ENCODE measurements at regions not wholly inside any gene's neighbourhood (a gene's known extent, or its start where the extent isn't known, plus 50 kb on each side); places are given as distances from the start of the nearest gene placed in this dataset.

DNA sequence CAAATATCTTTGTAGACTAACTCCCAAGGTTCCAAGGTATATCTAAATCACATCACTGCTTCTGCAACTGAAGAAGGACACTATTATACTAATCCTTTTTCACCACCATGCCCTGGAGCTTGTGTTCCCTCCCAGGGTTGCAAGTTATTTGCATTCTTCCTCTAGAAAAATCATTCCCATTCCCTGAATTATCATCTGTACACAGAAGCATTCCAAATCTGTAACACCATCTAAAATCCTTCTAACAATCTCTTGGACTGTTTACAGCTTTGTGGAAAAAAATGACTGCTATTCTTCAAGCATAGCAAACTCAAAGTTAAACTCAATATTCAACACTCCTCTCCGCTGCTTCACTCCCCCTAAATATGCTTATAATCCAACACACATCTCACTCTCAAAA lies 1570.8 kb upstream of the ADGRL3 start:
- TF ChIP-seq, protein P1, sequence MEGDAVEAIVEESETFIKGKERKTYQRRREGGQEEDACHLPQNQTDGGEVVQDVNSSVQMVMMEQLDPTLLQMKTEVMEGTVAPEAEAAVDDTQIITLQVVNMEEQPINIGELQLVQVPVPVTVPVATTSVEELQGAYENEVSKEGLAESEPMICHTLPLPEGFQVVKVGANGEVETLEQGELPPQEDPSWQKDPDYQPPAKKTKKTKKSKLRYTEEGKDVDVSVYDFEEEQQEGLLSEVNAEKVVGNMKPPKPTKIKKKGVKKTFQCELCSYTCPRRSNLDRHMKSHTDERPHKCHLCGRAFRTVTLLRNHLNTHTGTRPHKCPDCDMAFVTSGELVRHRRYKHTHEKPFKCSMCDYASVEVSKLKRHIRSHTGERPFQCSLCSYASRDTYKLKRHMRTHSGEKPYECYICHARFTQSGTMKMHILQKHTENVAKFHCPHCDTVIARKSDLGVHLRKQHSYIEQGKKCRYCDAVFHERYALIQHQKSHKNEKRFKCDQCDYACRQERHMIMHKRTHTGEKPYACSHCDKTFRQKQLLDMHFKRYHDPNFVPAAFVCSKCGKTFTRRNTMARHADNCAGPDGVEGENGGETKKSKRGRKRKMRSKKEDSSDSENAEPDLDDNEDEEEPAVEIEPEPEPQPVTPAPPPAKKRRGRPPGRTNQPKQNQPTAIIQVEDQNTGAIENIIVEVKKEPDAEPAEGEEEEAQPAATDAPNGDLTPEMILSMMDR (conservative IDR thresholded peaks at IDR 0.05; ENCODE audit: low read length) = no peak
- TF ChIP-seq EZH2phosphoT487 (IDR thresholded peaks at IDR 0.05; ENCODE audit: borderline replicate concordance) = no peak
